GM23338 (cell line): ENCODE measurements at regions not wholly inside any gene's neighbourhood (a gene's known extent, or its start where the extent isn't known, plus 50 kb on each side); places are given as distances from the start of the nearest gene placed in this dataset.

Source experiments
- ATAC-seq: fragments of 200-7000 bp; cut with Tn5 transposase; 3 replicates; pipeline ENCODE4 v1.9.1; 2020
- DNase-seq: peaks from one replicate; pipeline ENCODE4 v3.0.0-alpha.2; 2015; ENCODE audit warnings: low spot score
- H2AFZ ChIP-seq: fragments of 200-600 bp; sonication (generic); 2 replicates; pipeline ENCODE4 v1.8.0; 2016; ENCODE audit warnings: antibody characterized with exemption, mild to moderate bottlenecking, moderate library complexity
- H3F3A ChIP-seq: fragments of 200-600 bp; sonication (generic); replicated peaks from 2 replicates; pipeline ENCODE4 v1.8.0; 2017; ENCODE audit warnings: antibody characterized with exemption, mixed run types, low read depth
- H3K27ac ChIP-seq: fragments of 200-600 bp; sonication (generic); 2 replicates; pipeline ENCODE4 v1.6.1; 2016; ENCODE audit warnings: low read depth
- H3K27me3 ChIP-seq: fragments of 200-600 bp; sonication (generic); 2 replicates; pipeline ENCODE4 v1.8.0; 2016; ENCODE audit warnings: mild to moderate bottlenecking, mixed run types, moderate library complexity; ENCODE audit not compliant: insufficient read depth
- H3K36me3 ChIP-seq: fragments of 200-600 bp; sonication (generic); 2 replicates; pipeline ENCODE4 v1.8.0; 2016; ENCODE audit warnings: mild to moderate bottlenecking; ENCODE audit not compliant: insufficient read depth
- H3K4me1 ChIP-seq: fragments of 200-600 bp; sonication (generic); 2 replicates; pipeline ENCODE4 v1.8.0; 2016; ENCODE audit warnings: mild to moderate bottlenecking, moderate library complexity; ENCODE audit not compliant: insufficient read depth
- H3K4me2 ChIP-seq: fragments of 200-600 bp; sonication (generic); 2 replicates; pipeline ENCODE4 v1.7.1; 2017; ENCODE audit warnings: mixed run types
- H3K4me3 ChIP-seq: fragments of 200-600 bp; sonication (generic); 2 replicates; pipeline ENCODE4 v1.6.1; 2016; ENCODE audit warnings: mixed run types
- H3K79me2 ChIP-seq: fragments of 200-600 bp; sonication (generic); replicated peaks from 2 replicates; pipeline ENCODE4 v1.8.0; 2017; ENCODE audit warnings: mild to moderate bottlenecking; ENCODE audit not compliant: insufficient read depth
- H3K9me2 ChIP-seq: fragments of 200-600 bp; sonication (generic); 2 replicates; pipeline ENCODE4 v1.8.0; 2017; ENCODE audit not compliant: insufficient read depth
- H4K20me1 ChIP-seq: fragments of 200-600 bp; sonication (generic); replicated peaks from 2 replicates; pipeline ENCODE4 v1.8.0; 2017; ENCODE audit warnings: mild to moderate bottlenecking; ENCODE audit not compliant: insufficient read depth
- H3K27ac Mint-ChIP-seq: 2 replicates; pipeline ENCODE4 v1.8.0; 2020; ENCODE audit warnings: inconsistent platforms, mild to moderate bottlenecking, moderate library complexity, mixed read lengths
- H3K27me3 Mint-ChIP-seq: 3 replicates; pipeline ENCODE4 v1.8.0; 2022; ENCODE audit warnings: low read depth, mild to moderate bottlenecking, moderate library complexity, mixed read lengths, inconsistent platforms; ENCODE audit not compliant: insufficient read depth, poor library complexity
- H3K36me3 Mint-ChIP-seq: 3 replicates; pipeline ENCODE4 v1.8.0; 2021; ENCODE audit warnings: low read depth, mild to moderate bottlenecking, inconsistent platforms, moderate library complexity, mixed read lengths
- H3K4me1 Mint-ChIP-seq: 3 replicates; pipeline ENCODE4 v1.8.0; 2020; ENCODE audit warnings: mild to moderate bottlenecking, inconsistent platforms, mixed read lengths
- H3K4me3 Mint-ChIP-seq: 3 replicates; pipeline ENCODE4 v1.8.0; 2021; ENCODE audit warnings: moderate library complexity, mild to moderate bottlenecking, inconsistent platforms, mixed read lengths
- H3K9me3 Mint-ChIP-seq: 3 replicates; pipeline ENCODE4 v1.8.0; 2020; ENCODE audit warnings: moderate library complexity, mild to moderate bottlenecking, inconsistent platforms, mixed read lengths
- CREB1 ChIP-seq: fragments of 250-450 bp; sonication (Bioruptor Pico); IDR thresholded peaks from 2 replicates; pipeline ENCODE4 v1.5.0; 2020; ENCODE audit warnings: low read depth, mild to moderate bottlenecking, moderate library complexity
- EZH2 ChIP-seq: fragments of 200-600 bp; sonication (generic); IDR thresholded peaks from one replicate; pipeline ENCODE4 v1.8.0; 2017; ENCODE audit warnings: antibody characterized with exemption, mild to moderate bottlenecking, low read depth; ENCODE audit not compliant: unreplicated experiment
- JUNB ChIP-seq: IDR thresholded peaks from one replicate; pipeline ENCODE4 v1.6.1; 2016; ENCODE audit warnings: antibody characterized with exemption; ENCODE audit not compliant: unreplicated experiment
- NANOG ChIP-seq: IDR thresholded peaks from 2 replicates; pipeline ENCODE4 v1.6.1; 2016; ENCODE audit warnings: antibody characterized with exemption, borderline replicate concordance
- ZNF331 ChIP-seq: fragments of 250-450 bp; sonication (Bioruptor Pico); IDR thresholded peaks from 2 replicates; pipeline ENCODE4 v1.5.0; 2020; ENCODE audit warnings: low read depth, mild to moderate bottlenecking, moderate library complexity
- TF ChIP-seq, protein P1 (sequence below): IDR thresholded peaks from one replicate; pipeline ENCODE4 v1.6.1; 2018; ENCODE audit warnings: antibody characterized with exemption; ENCODE audit not compliant: unreplicated experiment
- TF ChIP-seq, protein P2 (sequence below), 2 experiments: fragments of 200-600 bp in 1 of 2; sonication (generic) in 1 of 2; conservative IDR thresholded peaks; 2 replicates each; pipeline versions ENCODE4 v1.5.1 to v1.6.1; 2016 to 2017; ENCODE audit warnings: antibody characterized with exemption in 2 of 2, low read depth in 2 of 2, mild to moderate bottlenecking in 2 of 2, moderate library complexity in 1 of 2
- TF ChIP-seq, protein P3 (sequence below): fragments of 250-450 bp; sonication (Bioruptor Pico); IDR thresholded peaks from 2 replicates; pipeline ENCODE4 v1.5.0; 2020; ENCODE audit warnings: mild to moderate bottlenecking, moderate library complexity

DNA sequence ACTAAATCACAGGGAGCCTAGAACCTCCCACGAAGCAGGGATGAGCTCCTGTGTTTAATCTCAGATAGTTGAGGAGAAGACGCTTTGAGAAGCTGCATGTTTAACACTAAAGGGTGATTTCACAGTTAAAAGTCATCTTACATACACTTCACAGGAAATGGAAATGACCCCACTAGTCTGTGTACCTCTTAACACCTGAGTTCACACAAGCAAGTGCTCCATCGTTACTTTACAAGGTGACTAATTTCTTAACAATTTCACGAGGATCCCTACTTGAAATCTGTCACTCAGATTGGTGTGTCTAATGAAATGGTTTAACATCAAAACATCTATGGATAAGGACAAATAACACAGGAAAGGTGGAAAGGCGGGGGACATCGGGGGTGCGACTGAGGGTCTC lies 93.8 kb upstream of the RPS6KA2 start:
- Histone ChIP-seq H2AFZ (no peak overlapping the region), H3K4me2 (no peak overlapping the region), H3K36me3 (no peaks in the 10 kb centered on the region), H3K79me2 (no peaks in the 10 kb centered on the region), H3K9me2 (no peaks in the 10 kb centered on the region), H3K27ac (no peak overlapping the region), H3K4me3 (no peak overlapping the region), H3F3A (no peaks in the 10 kb centered on the region), H3K27me3 (no peaks in the 10 kb centered on the region), H3K4me1 (no peaks in the 10 kb centered on the region), H4K20me1 (0 out of 2 replicates have a peak, but pooled peaks cover 3% of the 10 kb centered on the region)
- ATAC-seq: no peak
- no peaks in the 10 kb centered on the region for H3K4me1 Mint-ChIP-seq
- no peak overlapping the region for H3K27ac Mint-ChIP-seq
- peaks cover 2% of the 10 kb centered on the region for H3K27me3 Mint-ChIP-seq
- TF ChIP-seq JUNB (no peak), NANOG (no peak), ZNF331 (CRISPR knock-in tag) (no peak), CREB1 (CRISPR knock-in tag) (no peak), EZH2 (no peak)
- TF ChIP-seq, protein P1, sequence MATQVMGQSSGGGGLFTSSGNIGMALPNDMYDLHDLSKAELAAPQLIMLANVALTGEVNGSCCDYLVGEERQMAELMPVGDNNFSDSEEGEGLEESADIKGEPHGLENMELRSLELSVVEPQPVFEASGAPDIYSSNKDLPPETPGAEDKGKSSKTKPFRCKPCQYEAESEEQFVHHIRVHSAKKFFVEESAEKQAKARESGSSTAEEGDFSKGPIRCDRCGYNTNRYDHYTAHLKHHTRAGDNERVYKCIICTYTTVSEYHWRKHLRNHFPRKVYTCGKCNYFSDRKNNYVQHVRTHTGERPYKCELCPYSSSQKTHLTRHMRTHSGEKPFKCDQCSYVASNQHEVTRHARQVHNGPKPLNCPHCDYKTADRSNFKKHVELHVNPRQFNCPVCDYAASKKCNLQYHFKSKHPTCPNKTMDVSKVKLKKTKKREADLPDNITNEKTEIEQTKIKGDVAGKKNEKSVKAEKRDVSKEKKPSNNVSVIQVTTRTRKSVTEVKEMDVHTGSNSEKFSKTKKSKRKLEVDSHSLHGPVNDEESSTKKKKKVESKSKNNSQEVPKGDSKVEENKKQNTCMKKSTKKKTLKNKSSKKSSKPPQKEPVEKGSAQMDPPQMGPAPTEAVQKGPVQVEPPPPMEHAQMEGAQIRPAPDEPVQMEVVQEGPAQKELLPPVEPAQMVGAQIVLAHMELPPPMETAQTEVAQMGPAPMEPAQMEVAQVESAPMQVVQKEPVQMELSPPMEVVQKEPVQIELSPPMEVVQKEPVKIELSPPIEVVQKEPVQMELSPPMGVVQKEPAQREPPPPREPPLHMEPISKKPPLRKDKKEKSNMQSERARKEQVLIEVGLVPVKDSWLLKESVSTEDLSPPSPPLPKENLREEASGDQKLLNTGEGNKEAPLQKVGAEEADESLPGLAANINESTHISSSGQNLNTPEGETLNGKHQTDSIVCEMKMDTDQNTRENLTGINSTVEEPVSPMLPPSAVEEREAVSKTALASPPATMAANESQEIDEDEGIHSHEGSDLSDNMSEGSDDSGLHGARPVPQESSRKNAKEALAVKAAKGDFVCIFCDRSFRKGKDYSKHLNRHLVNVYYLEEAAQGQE: no peak
- TF ChIP-seq, protein P2, sequence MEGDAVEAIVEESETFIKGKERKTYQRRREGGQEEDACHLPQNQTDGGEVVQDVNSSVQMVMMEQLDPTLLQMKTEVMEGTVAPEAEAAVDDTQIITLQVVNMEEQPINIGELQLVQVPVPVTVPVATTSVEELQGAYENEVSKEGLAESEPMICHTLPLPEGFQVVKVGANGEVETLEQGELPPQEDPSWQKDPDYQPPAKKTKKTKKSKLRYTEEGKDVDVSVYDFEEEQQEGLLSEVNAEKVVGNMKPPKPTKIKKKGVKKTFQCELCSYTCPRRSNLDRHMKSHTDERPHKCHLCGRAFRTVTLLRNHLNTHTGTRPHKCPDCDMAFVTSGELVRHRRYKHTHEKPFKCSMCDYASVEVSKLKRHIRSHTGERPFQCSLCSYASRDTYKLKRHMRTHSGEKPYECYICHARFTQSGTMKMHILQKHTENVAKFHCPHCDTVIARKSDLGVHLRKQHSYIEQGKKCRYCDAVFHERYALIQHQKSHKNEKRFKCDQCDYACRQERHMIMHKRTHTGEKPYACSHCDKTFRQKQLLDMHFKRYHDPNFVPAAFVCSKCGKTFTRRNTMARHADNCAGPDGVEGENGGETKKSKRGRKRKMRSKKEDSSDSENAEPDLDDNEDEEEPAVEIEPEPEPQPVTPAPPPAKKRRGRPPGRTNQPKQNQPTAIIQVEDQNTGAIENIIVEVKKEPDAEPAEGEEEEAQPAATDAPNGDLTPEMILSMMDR (conservative IDR thresholded peaks at IDR 0.05; ENCODE audit: low read depth in 2 of 2): no peak
- TF ChIP-seq, protein P3, sequence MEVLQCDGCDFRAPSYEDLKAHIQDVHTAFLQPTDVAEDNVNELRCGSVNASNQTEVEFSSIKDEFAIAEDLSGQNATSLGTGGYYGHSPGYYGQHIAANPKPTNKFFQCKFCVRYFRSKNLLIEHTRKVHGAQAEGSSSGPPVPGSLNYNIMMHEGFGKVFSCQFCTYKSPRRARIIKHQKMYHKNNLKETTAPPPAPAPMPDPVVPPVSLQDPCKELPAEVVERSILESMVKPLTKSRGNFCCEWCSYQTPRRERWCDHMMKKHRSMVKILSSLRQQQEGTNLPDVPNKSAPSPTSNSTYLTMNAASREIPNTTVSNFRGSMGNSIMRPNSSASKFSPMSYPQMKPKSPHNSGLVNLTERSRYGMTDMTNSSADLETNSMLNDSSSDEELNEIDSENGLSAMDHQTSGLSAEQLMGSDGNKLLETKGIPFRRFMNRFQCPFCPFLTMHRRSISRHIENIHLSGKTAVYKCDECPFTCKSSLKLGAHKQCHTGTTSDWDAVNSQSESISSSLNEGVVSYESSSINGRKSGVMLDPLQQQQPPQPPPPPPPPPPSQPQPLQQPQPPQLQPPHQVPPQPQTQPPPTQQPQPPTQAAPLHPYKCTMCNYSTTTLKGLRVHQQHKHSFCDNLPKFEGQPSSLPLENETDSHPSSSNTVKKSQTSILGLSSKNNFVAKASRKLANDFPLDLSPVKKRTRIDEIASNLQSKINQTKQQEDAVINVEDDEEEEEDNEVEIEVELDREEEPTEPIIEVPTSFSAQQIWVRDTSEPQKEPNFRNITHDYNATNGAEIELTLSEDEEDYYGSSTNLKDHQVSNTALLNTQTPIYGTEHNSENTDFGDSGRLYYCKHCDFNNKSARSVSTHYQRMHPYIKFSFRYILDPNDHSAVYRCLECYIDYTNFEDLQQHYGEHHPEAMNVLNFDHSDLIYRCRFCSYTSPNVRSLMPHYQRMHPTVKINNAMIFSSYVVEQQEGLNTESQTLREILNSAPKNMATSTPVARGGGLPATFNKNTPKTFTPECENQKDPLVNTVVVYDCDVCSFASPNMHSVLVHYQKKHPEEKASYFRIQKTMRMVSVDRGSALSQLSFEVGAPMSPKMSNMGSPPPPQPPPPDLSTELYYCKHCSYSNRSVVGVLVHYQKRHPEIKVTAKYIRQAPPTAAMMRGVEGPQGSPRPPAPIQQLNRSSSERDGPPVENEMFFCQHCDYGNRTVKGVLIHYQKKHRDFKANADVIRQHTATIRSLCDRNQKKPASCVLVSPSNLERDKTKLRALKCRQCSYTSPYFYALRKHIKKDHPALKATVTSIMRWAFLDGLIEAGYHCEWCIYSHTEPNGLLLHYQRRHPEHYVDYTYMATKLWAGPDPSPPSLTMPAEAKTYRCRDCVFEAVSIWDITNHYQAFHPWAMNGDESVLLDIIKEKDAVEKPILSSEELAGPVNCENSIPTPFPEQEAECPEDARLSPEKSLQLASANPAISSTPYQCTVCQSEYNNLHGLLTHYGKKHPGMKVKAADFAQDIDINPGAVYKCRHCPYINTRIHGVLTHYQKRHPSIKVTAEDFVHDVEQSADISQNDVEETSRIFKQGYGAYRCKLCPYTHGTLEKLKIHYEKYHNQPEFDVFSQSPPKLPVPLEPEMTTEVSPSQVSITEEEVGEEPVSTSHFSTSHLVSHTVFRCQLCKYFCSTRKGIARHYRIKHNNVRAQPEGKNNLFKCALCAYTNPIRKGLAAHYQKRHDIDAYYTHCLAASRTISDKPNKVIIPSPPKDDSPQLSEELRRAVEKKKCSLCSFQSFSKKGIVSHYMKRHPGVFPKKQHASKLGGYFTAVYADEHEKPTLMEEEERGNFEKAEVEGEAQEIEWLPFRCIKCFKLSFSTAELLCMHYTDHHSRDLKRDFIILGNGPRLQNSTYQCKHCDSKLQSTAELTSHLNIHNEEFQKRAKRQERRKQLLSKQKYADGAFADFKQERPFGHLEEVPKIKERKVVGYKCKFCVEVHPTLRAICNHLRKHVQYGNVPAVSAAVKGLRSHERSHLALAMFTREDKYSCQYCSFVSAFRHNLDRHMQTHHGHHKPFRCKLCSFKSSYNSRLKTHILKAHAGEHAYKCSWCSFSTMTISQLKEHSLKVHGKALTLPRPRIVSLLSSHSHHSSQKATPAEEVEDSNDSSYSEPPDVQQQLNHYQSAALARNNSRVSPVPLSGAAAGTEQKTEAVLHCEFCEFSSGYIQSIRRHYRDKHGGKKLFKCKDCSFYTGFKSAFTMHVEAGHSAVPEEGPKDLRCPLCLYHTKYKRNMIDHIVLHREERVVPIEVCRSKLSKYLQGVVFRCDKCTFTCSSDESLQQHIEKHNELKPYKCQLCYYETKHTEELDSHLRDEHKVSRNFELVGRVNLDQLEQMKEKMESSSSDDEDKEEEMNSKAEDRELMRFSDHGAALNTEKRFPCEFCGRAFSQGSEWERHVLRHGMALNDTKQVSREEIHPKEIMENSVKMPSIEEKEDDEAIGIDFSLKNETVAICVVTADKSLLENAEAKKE (CRISPR knock-in tag): no peak
- H3K4me3 Mint-ChIP-seq: no peak overlapping the region
- H3K9me3 Mint-ChIP-seq: no peaks in the 10 kb centered on the region
- no peaks in the 10 kb centered on the region for H3K36me3 Mint-ChIP-seq
- DNase-seq: no peak
